Panc1 (cell line): ENCODE measurements at regions not wholly inside any gene's neighbourhood (a gene's known extent, or its start where the extent isn't known, plus 50 kb on each side); places are given as distances from the start of the nearest gene placed in this dataset.

Source experiments
- POLR2AphosphoS5 ChIP-seq: IDR thresholded peaks from 2 replicates; pipeline ENCODE4 v1.6.1; 2012; ENCODE audit warnings: mild to moderate bottlenecking, low read depth, low read length, moderate library complexity
- TCF7L2 ChIP-seq: IDR thresholded peaks from 2 replicates; pipeline ENCODE4 v1.6.1; 2011; ENCODE audit warnings: mild to moderate bottlenecking, low read depth, low read length, inconsistent platforms
- TF ChIP-seq, protein P1 (sequence below): fragments of 450-650 bp; IDR thresholded peaks from 2 replicates; pipeline ENCODE4 v1.5.1; 2017; ENCODE audit warnings: mild to moderate bottlenecking
- TF ChIP-seq, protein P2 (sequence below), 2 experiments: IDR thresholded peaks; 2 replicates each; pipeline ENCODE4 v1.6.1; 2011 to 2012; ENCODE audit warnings: low read depth in 2 of 2, control low read depth in 1 of 2, low read length in 1 of 2, mild to moderate bottlenecking in 1 of 2, moderate library complexity in 1 of 2; ENCODE audit not compliant: insufficient read depth in 1 of 2

DNA sequence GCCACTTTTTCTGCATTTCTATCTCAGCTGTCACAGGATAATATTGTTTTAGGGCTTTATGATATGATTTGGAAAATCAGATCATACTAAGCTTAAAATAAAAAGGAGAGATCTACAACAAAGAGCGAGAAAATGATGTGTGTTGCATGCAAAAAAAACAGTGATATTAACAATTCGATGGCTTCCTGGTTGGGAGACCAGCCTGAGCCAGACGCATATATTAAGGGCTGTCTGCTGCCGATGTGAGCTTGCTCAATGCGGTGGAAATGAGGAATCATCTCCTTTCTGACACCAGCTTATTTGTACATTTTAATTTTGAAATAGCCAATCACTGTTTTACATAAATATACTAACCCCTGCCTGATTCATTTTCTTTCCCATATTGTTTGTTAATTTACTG is 862.6 kb downstream of the USP25 start:
- TF ChIP-seq, protein P1, sequence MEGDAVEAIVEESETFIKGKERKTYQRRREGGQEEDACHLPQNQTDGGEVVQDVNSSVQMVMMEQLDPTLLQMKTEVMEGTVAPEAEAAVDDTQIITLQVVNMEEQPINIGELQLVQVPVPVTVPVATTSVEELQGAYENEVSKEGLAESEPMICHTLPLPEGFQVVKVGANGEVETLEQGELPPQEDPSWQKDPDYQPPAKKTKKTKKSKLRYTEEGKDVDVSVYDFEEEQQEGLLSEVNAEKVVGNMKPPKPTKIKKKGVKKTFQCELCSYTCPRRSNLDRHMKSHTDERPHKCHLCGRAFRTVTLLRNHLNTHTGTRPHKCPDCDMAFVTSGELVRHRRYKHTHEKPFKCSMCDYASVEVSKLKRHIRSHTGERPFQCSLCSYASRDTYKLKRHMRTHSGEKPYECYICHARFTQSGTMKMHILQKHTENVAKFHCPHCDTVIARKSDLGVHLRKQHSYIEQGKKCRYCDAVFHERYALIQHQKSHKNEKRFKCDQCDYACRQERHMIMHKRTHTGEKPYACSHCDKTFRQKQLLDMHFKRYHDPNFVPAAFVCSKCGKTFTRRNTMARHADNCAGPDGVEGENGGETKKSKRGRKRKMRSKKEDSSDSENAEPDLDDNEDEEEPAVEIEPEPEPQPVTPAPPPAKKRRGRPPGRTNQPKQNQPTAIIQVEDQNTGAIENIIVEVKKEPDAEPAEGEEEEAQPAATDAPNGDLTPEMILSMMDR = no peak
- TF ChIP-seq, protein P2, sequence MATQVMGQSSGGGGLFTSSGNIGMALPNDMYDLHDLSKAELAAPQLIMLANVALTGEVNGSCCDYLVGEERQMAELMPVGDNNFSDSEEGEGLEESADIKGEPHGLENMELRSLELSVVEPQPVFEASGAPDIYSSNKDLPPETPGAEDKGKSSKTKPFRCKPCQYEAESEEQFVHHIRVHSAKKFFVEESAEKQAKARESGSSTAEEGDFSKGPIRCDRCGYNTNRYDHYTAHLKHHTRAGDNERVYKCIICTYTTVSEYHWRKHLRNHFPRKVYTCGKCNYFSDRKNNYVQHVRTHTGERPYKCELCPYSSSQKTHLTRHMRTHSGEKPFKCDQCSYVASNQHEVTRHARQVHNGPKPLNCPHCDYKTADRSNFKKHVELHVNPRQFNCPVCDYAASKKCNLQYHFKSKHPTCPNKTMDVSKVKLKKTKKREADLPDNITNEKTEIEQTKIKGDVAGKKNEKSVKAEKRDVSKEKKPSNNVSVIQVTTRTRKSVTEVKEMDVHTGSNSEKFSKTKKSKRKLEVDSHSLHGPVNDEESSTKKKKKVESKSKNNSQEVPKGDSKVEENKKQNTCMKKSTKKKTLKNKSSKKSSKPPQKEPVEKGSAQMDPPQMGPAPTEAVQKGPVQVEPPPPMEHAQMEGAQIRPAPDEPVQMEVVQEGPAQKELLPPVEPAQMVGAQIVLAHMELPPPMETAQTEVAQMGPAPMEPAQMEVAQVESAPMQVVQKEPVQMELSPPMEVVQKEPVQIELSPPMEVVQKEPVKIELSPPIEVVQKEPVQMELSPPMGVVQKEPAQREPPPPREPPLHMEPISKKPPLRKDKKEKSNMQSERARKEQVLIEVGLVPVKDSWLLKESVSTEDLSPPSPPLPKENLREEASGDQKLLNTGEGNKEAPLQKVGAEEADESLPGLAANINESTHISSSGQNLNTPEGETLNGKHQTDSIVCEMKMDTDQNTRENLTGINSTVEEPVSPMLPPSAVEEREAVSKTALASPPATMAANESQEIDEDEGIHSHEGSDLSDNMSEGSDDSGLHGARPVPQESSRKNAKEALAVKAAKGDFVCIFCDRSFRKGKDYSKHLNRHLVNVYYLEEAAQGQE (IDR thresholded peaks at IDR 0.05; ENCODE audit: insufficient read depth in 1 of 2, low read depth in 2 of 2, low read length in 1 of 2) = no peak
- no peak for TF ChIP-seq TCF7L2
- no peak for TF ChIP-seq POLR2AphosphoS5
